Urinary bladder (tissue), 3 donors: ENCODE measurements at regions not wholly inside any gene's neighbourhood (a gene's known extent, or its start where the extent isn't known, plus 50 kb on each side); places are given as distances from the start of the nearest gene placed in this dataset.
"Not testable (repeated sequence)": the region's sequence is repeated elsewhere in the genome, so short reads cannot be mapped to it uniquely, and the experiment has no call there.

Experiments used
- DNase-seq: peaks from one replicate; pipeline ENCODE4 v3.0.0-alpha.2; 2015; ENCODE audit errors: extremely low spot score
- H3K27ac ChIP-seq: one replicate; pipeline ENCODE4 v1.5.1; 2013; ENCODE audit warnings: low read depth, mild to moderate bottlenecking, moderate library complexity
- H3K36me3 ChIP-seq: one replicate; pipeline ENCODE4 v1.6.1; 2013; ENCODE audit warnings: mild to moderate bottlenecking, moderate library complexity; ENCODE audit not compliant: insufficient read depth
- H3K4me1 ChIP-seq: one replicate; pipeline ENCODE4 v1.6.1; 2013; ENCODE audit warnings: mild to moderate bottlenecking, moderate library complexity; ENCODE audit not compliant: insufficient read depth
- H3K4me3 ChIP-seq: one replicate; pipeline ENCODE4 v1.5.1; 2013; ENCODE audit warnings: low read depth, low read length
- WGBS: extraction: QIAGEN DNeasy Blood & Tissue Kit; methylation state at CpG from one replicate; pipeline ENCODE4 v1.1.7; 2013; 5-methylcytosine and 5-hydroxymethylcytosine counted together
- donor health status: healthy with polysubstance abuse.
- donor health status: healthy.

DNA sequence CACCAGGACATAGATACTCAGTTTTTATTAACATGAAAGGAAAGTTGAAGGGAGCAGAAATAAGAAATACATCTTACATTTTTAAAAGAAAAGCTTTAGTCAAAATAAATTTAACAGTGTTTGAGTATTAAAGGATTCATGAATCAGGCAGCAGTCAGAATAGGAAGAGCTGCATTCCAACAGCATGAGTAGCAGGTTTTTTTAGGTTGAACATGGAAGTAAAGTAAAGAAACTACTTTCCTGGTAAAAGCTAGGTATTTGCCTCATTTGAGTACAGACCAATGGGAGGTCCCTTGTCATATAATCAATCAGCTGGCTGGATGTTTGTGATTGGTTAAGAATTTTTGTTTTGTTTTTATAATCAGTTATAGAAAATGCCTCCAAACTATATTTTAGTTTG lies 645.9 kb upstream of the INTU start:
- no peak for DNase-seq
- H3K36me3 ChIP-seq = no peaks in the 10 kb centered on the region
- no peak overlapping the region for H3K4me3 ChIP-seq
- no peak overlapping the region for H3K27ac ChIP-seq
- H3K4me1 ChIP-seq = no peaks in the 10 kb centered on the region

DNA sequence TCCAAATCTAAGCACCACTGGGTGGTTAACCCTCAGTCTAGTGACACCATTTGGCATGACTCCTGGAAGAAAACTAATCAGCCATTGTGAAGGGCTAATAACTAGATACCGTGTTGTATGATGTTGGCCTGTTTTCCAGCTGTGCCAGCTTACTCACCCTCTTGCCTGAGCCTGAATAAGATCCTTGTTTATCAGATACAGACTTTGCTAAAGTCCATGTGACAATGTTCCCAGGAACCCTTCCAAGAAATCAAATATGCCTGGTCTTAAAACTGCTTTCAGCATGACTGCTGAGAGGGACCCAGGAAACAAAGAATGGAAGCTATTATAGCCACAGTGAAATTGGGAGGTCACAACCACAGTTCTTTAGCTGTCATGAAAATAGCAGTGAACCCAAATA lies 640.8 kb upstream of the INTU start:
- Histone ChIP-seq H3K36me3 (no peaks in the 10 kb centered on the region), H3K4me1 (no peaks in the 10 kb centered on the region), H3K4me3 (no peak overlapping the region), H3K27ac (no peak overlapping the region)
- WGBS = 61% methylated on average over 1 of the region's 1 CpG
- no peak for DNase-seq

DNA sequence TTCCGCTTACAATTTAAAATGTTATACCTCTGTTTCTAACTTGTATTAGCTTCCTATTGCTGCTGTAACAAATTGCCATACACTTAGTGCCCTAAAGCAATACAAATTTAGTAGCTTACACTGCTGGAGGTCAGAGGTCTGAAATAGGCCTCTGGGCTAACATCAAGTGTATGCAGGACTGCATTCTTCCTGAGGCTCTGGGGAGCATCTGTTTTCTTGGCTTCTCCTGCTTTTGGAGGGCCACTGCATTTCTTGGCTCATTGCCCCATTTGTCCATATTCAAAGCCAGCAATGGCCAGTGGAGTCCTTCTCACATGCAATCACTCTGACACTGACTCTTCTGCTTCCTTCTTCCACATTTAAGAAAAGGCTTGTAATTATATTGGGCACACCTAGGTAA lies 639.8 kb upstream of the INTU start:
- H3K4me3 ChIP-seq = no peak overlapping the region
- 100% methylated on average over 1 of the region's 1 CpG for WGBS
- no peaks in the 10 kb centered on the region for H3K4me1 ChIP-seq
- no peaks in the 10 kb centered on the region for H3K36me3 ChIP-seq
- DNase-seq = no peak
- H3K27ac ChIP-seq = no peak overlapping the region

DNA sequence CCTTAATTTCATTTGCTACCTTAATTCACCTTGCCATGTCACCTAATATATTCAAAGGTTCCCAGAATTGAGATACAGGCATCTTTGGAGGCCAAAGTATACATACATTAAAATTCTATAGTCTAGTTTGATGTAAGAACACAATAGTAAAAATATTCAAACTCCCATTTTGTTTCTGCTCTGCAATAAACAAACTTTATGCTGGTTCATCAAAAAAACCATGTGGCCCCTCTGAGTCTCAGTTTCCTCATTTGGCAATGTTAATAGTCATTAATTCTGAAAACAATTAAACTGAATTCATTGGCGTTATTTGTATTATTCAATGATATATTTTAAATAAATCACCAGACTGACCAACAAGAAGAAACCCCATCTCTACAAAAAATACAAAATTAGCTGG lies 639.4 kb upstream of the INTU start:
- DNase-seq = no peak
- H3K4me1 ChIP-seq = no peaks in the 10 kb centered on the region
- no peak overlapping the region for H3K27ac ChIP-seq
- 96% methylated on average over 1 of the region's 1 CpG for WGBS
- H3K36me3 ChIP-seq = no peaks in the 10 kb centered on the region
- H3K4me3 ChIP-seq = no peak overlapping the region

DNA sequence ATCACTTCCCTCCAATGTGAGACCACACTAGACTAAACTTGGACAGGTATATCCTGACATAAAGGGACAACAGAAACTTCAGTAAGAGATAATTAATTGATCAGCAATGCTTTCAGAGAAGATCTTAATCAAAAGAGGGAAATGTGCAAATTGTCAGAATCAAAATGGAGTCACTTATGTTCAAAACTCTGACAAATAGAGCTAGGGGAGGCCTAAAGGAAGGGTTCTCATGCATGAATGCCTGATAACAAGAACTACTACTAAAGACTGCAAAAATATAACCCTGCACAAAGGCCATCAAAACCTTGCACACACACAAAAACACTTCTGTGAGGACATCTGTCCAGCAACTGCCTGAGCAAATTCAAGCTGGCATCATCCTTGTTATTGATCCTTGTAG lies 637.5 kb upstream of the INTU start:
- H3K4me1 ChIP-seq = no peaks in the 10 kb centered on the region
- no peak for DNase-seq
- no peak overlapping the region for H3K4me3 ChIP-seq
- H3K27ac ChIP-seq = no peak overlapping the region
- no peaks in the 10 kb centered on the region for H3K36me3 ChIP-seq

DNA sequence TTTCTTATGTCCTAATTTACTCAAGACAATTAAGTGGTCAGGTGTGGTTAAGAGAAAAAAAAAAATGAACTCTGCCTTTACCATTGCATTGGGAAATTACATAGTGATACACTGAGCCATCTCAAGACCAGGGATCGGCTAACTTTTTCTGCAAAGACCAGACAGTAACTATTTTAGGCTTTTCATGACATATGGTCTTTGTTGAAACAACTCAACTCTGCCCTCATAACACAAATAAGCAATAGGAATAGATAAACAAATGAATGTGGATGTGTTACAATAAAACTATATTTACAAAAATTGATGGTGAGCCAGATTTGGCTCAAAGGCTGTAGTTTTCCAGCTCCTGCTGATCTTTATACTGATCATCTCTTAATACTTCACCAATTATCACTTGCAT lies 632.6 kb upstream of the INTU start:
- no peak for DNase-seq
- WGBS = 55% methylated on average over 1 of the region's 1 CpG
- no peaks in the 10 kb centered on the region for H3K4me1 ChIP-seq
- no peaks in the 10 kb centered on the region for H3K36me3 ChIP-seq
- H3K4me3 ChIP-seq = no peak overlapping the region
- H3K27ac ChIP-seq = no peak overlapping the region

DNA sequence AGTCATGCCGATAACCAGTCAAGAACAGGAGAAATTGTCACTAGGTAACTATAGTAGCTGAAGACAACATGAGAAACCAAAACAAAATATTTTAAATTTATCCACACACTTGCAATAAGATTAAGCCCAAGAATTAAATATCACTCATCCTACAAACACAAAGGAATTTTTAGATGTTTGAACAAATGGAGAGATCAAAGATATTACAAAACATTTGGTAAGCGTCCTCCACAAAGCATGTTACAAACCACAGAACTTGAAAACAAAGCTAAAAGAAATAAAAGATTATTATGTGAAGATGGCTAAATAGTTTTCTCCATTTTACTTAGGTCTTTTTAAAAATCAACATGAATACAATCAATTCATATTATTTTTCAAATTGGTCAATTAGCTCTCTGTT lies 631.9 kb upstream of the INTU start:
- Histone ChIP-seq H3K4me1 (no peaks in the 10 kb centered on the region), H3K4me3 (no peak overlapping the region), H3K36me3 (no peaks in the 10 kb centered on the region), H3K27ac (no peak overlapping the region)
- no peak for DNase-seq
- WGBS = 81% methylated on average over 2 of the region's 2 CpGs

DNA sequence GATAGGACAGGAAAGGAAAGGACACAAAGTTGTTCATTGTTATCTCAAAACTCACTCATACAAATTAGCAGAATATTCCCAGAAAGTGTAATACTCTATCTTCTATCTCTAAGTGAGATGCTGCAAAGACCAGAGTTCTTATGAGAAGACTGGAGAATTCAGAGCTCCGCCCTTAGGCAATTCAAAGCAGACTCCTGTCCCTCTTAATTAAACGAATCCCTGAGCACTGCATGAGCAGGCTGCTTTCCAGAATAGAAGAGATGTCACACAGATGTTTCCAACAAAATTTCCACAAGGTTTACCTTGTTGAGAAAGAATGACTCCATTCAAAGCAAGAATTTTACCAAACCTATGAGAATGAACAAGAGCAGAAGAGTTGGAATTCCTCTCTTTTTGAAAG lies 630.8 kb upstream of the INTU start:
- Histone ChIP-seq H3K4me3 (no peak overlapping the region), H3K36me3 (no peaks in the 10 kb centered on the region), H3K27ac (no peak overlapping the region), H3K4me1 (no peaks in the 10 kb centered on the region)
- 77% methylated on average over 2 of the region's 2 CpGs for WGBS
- no peak for DNase-seq

DNA sequence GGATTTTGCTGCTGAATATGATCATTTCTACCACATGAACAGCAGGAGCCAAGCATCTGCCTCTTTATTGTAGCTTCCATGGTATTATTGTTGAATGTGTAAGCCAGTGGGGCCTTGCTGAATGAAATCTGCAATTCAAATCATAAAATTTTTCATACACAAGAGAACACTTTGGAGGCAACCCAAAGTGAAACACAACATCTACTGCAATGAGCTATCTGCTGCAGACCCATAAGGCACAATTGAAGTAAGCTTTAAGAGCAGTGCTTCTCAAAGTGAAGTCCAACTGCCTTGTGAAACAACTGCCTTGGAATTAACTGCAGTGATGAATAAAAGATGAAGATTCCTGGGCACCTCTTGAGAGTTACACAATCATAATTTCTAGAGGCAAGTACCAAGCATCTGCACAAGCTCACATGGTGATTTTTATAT lies 626.3 kb upstream of the INTU start:
- H3K4me1 ChIP-seq = no peaks in the 10 kb centered on the region
- no peak overlapping the region for H3K27ac ChIP-seq
- H3K36me3 ChIP-seq = no peaks in the 10 kb centered on the region
- DNase-seq = no peak
- no peak overlapping the region for H3K4me3 ChIP-seq

DNA sequence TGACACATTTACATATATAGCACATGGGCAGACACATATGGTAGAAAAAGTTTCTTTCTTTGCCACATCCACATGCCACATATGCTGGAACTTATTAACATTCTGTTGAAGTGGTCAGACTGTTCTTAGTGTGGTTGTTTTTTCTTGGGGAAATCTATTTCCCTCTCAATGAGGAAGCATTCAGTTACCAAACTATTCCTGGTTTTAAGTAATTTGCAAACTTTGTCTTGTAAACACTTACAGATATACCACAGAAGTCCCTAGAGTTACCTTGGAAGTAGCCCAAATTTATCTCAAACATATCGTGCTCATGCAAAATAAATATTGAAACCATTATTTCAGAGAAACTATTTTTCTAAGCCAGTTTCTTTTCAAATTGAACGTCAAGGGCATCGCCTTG lies 625.5 kb upstream of the INTU start:
- Histone ChIP-seq H3K4me1 (no peaks in the 10 kb centered on the region), H3K4me3 (no peak overlapping the region), H3K27ac (no peak overlapping the region), H3K36me3 (no peaks in the 10 kb centered on the region)
- DNase-seq = no peak
- WGBS = 71% methylated on average over 3 of the region's 3 CpGs

DNA sequence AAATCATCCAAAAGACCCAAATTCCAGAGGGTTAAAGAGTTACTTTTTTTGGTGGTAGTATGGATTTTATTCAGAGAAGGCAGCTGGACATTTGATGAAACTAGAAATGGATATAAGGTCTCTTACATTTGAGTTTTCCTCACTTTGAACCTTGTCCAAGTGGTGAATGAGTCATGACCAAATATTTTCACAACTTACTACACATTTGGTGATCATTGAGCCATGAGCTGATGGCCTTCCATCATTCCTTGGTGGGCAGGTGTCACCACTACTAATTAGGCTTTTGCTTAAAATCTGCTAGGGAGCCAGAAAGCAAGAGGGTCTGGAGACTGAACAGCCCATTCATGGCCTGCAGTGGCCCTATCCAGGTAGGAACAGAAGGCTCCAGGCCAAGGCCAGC lies 620.2 kb upstream of the INTU start:
- Histone ChIP-seq H3K4me1 (no peaks in the 10 kb centered on the region), H3K27ac (no peak overlapping the region), H3K4me3 (no peak overlapping the region), H3K36me3 (no peaks in the 10 kb centered on the region)
- no peak for DNase-seq

DNA sequence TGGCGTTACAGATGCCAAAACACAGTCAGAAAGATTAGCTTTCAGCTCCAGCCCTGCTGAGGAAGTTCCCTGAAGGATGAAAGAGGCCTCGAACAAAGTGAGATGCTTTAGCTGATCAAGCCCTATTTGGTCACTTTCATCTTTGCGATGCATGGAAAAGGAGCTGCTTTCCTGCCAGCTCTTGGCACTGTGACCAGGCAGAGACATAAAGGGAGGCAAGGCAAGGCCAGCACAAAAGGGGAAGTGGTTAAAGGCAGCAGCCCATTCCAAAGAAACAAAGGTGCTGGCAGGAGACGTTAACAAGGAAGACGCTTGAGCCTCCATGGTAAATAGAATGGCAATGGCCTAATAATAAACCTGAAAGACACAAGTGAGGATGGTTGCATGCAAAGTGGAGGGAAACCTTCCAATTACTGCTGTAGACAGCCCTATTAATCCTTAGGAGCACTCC lies 617.1 kb upstream of the INTU start:
- DNase-seq = no peak
- Histone ChIP-seq H3K36me3 (no peaks in the 10 kb centered on the region), H3K27ac (no peak overlapping the region), H3K4me3 (no peak overlapping the region), H3K4me1 (no peaks in the 10 kb centered on the region)
- WGBS = 31% methylated on average over 5 of the region's 5 CpGs

DNA sequence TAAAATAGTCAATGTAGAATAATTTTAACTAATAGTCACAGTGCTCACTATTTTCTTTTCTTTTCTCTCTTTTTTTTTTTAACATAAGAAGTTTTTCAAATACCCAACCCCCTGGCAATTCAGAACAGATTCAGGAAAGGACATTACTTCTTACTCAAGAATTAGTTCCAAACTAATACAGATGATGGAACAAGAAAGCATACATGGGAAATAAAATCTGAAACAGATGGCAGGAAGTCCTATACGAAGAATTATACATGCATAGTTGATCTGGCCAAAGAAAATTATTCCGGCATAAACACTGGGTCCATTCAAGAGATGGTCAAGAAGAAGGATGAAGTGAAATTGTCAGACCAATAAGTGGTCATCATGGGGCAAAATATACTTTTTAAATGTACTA lies 614.4 kb upstream of the INTU start:
- DNase-seq = no peak
- Histone ChIP-seq H3K4me1 (no peaks in the 10 kb centered on the region), H3K27ac (no peak overlapping the region), H3K36me3 (no peaks in the 10 kb centered on the region), H3K4me3 (no peak overlapping the region)
- WGBS = 80% methylated on average over 2 of the region's 2 CpGs

DNA sequence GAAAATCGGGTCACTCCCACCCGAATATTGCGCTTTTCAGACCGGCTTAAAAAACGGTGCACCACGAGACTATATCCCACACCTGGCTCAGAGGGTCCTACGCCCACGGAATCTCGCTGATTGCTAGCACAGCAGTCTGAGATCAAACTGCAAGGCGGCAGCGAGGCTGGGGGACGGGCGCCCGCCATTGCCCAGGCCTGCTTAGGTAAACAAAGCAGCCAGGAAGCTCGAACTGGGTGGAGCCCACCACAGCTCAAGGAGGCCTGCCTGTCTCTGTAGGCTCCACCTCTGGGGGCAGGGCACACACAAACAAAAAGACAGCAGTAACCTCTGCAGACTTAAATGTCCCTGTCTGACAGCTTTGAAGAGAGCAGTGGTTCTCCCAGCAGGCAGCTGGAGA lies 611.9 kb upstream of the INTU start:
- not testable (repeated sequence) for H3K36me3 ChIP-seq, H3K4me1 ChIP-seq, H3K27ac ChIP-seq, DNase-seq, H3K4me3 ChIP-seq
- WGBS = 83% methylated on average over 11 of the region's 15 CpGs

DNA sequence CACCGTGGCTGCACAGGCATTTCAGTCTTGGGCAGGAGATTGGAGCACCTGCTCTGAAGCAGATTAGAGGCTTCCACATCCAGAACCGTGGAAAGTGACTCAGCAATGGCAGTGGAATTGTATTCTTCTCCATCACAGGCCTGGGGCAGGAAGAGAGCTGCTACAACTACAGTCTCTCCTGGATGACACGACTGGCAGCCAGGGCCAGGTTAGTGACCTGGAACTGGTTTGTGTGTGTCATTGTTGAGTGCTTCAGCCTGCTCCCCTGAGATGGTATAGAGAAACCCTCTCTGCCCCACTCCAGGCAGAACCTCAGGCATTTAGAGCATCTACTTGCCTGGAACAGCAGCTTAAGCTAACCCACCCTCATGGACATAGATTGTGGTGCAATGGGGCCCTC lies 596.5 kb upstream of the INTU start:
- DNase-seq = no peak
- 77% methylated on average over 3 of the region's 3 CpGs for WGBS
- no peak overlapping the region for H3K27ac ChIP-seq
- H3K4me3 ChIP-seq = no peak overlapping the region
- H3K36me3 ChIP-seq = no peaks in the 10 kb centered on the region
- no peaks in the 10 kb centered on the region for H3K4me1 ChIP-seq
